Left lung (tissue), 4 donors: ENCODE measurements at regions not wholly inside any gene's neighbourhood (a gene's known extent, or its start where the extent isn't known, plus 50 kb on each side); places are given as distances from the start of the nearest gene placed in this dataset.
"Not testable (repeated sequence)": the region's sequence is repeated elsewhere in the genome, so short reads cannot be mapped to it uniquely, and the experiment has no call there.

Experiments used
- ATAC-seq: fragments of 200-7000 bp; cut with Tn5 transposase; one replicate; pipeline ENCODE4 v1.9.1; 2020; ENCODE audit warnings: moderate library complexity
- DNase-seq, 4 donors: peaks; one replicate each; pipeline ENCODE4 v3.0.0-alpha.2; 2013 to 2020
- H3K27ac ChIP-seq, 2 donors: fragments of 200-600 bp; sonication (generic) in 1 of 2; one replicate each; pipeline versions ENCODE4 v1.5.0 to v1.8.0; 2020 to 2021
- H3K27me3 ChIP-seq, 2 donors: fragments of 200-600 bp; sonication (generic) in 1 of 2; one replicate each; pipeline versions ENCODE4 v1.5.0 to v1.8.0; 2020 to 2021
- H3K36me3 ChIP-seq, 2 donors: fragments of 200-600 bp; sonication (generic) in 1 of 2; one replicate each; pipeline versions ENCODE4 v1.5.0 to v1.8.0; 2020 to 2021
- H3K4me1 ChIP-seq, 2 donors: fragments of 200-600 bp; one replicate each; pipeline ENCODE4 v1.8.0; 2021
- H3K4me3 ChIP-seq, 2 donors: fragments of 200-600 bp; sonication (generic) in 1 of 2; one replicate each; pipeline versions ENCODE4 v1.5.0 to v1.8.0; 2020 to 2021; ENCODE audit warnings: mild to moderate bottlenecking in 1 of 2
- H3K9me3 ChIP-seq, 2 donors: fragments of 200-600 bp; sonication (generic) in 1 of 2; one replicate each; pipeline versions ENCODE4 v1.5.0 to v1.8.0; 2020 to 2021
- intact Hi-C, 2 donors: fragments of 100-400 bp; cut with DNase I; formaldehyde crosslinking; loops; one replicate each; pipeline versions ENCODE4 v1.11.2 to v1.14.2; 2022
- TF ChIP-seq, protein P1 (sequence below), 2 donors: fragments of 200-600 bp; sonication (generic) in 1 of 2; IDR thresholded peaks; one replicate each; pipeline versions ENCODE4 v1.5.0 to v1.8.0; 2021; ENCODE audit warnings: antibody characterized with exemption in 2 of 2
- donor health status: DM: no; HTN: yes; CAD: no.
- donor health status: DM: no; HTN: no; CAD: no.

DNA sequence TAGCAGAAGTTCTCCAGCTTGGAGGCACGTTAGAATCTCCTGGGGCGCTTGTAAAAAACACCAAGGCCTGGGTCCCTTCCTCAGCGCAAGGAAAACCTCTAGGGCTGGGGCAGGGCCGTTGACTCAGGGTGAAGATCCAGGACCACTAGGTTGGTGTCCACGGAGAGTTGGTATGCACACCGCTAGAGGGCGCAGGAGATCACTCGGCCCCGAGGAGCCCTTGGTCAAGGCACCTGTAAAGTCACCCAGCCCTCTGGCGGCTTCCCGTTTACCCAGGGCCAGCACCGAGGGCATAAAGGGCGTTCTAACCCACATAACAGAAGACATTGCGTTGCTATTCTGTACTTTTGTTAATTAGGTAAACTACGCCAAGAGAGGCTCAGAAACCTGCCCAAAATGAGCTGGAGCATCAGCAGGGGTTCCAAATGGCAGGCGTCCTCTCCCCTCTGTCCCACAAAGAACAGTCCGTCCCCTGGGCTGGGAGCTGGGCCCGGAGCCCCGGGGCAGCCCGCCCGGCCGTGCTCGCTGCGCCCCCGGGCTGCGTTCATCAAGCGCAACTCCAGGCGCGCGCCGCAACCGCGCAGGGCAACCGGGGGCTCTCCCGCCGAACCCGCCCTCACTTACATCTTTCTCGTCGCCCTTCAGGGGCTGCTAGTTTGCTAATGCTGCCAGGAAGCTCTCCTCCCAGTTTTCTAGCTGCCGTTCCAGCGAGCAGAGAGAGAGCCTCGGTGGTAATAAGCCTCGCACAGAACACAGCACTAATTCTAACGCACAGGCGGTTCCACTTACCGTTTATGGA, 332.1 kb downstream of the ARRDC4 start:
- DNase-seq (peak in 3 of 4 donors; percentile 11 to 79 (median 44)), ATAC-seq (peak; percentile 85)
- no peak overlapping the region for H3K27ac ChIP-seq
- peaks cover 11 to 66% of the 10 kb centered on the region in 2 donors for H3K27me3 ChIP-seq
- H3K9me3 ChIP-seq, result no peaks in the 10 kb centered on the region
- TF ChIP-seq, protein P1, sequence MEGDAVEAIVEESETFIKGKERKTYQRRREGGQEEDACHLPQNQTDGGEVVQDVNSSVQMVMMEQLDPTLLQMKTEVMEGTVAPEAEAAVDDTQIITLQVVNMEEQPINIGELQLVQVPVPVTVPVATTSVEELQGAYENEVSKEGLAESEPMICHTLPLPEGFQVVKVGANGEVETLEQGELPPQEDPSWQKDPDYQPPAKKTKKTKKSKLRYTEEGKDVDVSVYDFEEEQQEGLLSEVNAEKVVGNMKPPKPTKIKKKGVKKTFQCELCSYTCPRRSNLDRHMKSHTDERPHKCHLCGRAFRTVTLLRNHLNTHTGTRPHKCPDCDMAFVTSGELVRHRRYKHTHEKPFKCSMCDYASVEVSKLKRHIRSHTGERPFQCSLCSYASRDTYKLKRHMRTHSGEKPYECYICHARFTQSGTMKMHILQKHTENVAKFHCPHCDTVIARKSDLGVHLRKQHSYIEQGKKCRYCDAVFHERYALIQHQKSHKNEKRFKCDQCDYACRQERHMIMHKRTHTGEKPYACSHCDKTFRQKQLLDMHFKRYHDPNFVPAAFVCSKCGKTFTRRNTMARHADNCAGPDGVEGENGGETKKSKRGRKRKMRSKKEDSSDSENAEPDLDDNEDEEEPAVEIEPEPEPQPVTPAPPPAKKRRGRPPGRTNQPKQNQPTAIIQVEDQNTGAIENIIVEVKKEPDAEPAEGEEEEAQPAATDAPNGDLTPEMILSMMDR (IDR thresholded peaks at IDR 0.05), result peak; percentile 44 to 52
- intact Hi-C loops, result loop anchor here in 1 of 2 donors (10.0 kb wide), 1 partner anchor 388 kb away; no protein-coding TSS in a partner anchor
- no peak overlapping the region for H3K4me3 ChIP-seq
- no peaks in the 10 kb centered on the region for H3K36me3 ChIP-seq
- H3K4me1 ChIP-seq, result no peaks in the 10 kb centered on the region

DNA sequence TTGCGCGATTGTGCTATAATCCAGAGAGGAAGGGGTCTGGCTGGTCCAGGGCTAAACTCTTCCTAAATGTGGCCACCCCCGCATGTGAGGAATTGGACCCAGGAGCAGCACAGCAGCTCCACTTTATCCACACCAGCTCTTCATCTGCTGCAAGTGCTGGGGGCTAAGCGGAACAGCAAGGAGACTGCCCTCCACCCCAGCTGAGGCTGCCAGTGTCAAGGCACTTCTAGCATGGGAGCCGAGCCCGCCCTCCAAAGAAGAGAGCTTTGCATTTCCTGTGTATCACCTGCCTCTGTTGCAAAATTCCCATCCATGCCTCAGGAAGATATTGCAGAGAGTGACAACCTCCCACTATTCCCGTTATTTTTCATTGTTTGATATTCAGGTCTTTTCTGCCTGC, 333.6 kb downstream of the ARRDC4 start:
- Histone ChIP-seq H3K9me3 (no peaks in the 10 kb centered on the region), H3K27me3 (peaks cover 11 to 56% of the 10 kb centered on the region in 2 donors), H3K4me1 (no peaks in the 10 kb centered on the region), H3K4me3 (no peak overlapping the region), H3K27ac (no peak overlapping the region), H3K36me3 (no peaks in the 10 kb centered on the region)
- TF ChIP-seq, protein P1 (IDR thresholded peaks at IDR 0.05), result no peak
- ATAC-seq (no peak), DNase-seq (no peak)
- intact Hi-C loops, result loop anchor here in 1 of 2 donors (10.0 kb wide), 1 partner anchor 389 kb away; no protein-coding TSS in a partner anchor

DNA sequence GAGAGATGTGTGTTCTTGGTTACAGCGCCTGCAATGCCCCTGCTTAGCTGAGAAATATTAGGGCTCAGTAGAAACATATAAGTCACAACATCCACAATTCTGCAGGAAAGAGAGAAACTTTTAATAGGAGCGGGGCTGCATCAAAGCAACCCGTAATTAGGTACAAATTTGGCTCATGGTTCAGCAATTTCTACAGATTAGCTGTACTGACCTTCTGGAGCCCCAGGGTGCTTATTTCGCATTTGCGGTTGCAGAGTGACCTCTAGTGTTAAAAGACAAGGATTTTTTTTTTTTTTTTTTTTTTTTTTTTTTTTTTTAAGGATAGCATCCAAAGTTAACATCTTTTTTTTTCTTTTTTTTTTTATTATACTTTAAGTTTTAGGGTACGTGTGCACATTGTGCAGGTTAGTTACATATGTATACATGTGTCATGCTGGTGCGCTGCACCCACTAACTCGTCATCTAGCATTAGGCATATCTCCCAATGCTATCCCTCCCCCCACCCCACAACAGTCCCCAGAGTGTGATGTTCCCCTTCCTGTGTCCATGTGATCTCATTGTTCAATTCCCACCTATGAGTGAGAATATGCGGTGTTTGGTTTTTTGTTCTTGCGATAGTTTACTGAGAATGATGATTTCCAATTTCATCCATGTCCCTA, 334.7 kb downstream of the ARRDC4 start:
- not testable (repeated sequence) for H3K4me3 ChIP-seq
- DNase-seq, result peak in 1 of 4 donors; percentile 17

DNA sequence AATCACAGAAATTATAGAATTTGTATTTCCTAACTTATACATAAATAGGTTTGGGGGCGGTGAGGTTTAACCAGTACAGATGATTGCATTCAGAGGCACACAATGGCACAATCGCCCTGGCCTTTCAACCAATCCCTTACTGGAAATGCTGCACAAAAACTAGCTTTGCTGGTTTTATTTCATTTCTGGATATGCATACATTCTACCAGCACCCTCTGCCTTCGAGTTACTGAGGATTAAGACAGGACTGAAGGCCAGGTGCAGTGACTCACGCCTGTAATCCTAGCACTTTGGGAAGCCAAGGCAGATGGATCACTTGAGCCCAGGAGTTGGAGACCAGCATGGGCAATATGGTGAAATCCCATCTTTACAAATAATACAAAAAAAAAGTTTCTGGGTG, 336.1 kb downstream of the ARRDC4 start:
- Histone ChIP-seq H3K9me3 (no peaks in the 10 kb centered on the region), H3K27ac (no peak overlapping the region), H3K27me3 (peaks cover 9 to 42% of the 10 kb centered on the region in 2 donors), H3K36me3 (no peaks in the 10 kb centered on the region), H3K4me1 (no peaks in the 10 kb centered on the region), H3K4me3 (no peak overlapping the region)
- TF ChIP-seq, protein P1 (IDR thresholded peaks at IDR 0.05), result no peak
- intact Hi-C loops, result loop anchor here in 1 of 2 donors (10.0 kb wide), 1 partner anchor 392 kb away; no protein-coding TSS in a partner anchor
- no peak for DNase-seq
- no peak for ATAC-seq

More for the DNA sequence above, 334.7 kb downstream of the ARRDC4 start:
- intact Hi-C loops, result loop anchor here in 1 of 2 donors (10.0 kb wide), 1 partner anchor 390 kb away; no protein-coding TSS in a partner anchor
- H3K4me1 ChIP-seq, H3K36me3 ChIP-seq, H3K27ac ChIP-seq, ATAC-seq, H3K9me3 ChIP-seq: not testable (repeated sequence)
- peaks cover 11 to 46% of the 10 kb centered on the region in 2 donors for H3K27me3 ChIP-seq

DNA sequence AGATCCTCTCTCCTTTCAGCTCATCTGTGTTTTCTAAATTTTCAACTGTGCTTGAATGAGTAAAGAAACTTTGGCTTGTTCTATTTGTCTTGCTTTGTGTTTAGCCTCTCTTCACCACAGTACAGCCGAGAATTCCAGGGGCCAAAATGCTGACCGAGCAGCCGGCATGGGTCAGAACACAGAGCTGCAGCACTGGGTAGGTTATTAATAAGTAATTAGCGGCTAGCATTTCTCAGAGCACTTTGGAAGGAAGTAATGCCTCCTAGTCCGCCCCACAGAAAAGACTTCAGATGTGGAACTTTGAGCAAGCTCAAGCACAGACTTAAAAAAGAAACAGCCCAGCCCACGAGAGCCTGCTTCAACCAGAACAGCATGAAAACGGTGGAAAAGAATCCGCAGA, 343.9 kb downstream of the ARRDC4 start:
- ATAC-seq, result no peak
- no peaks in the 10 kb centered on the region for H3K4me1 ChIP-seq
- intact Hi-C loops, result loop anchor here in 1 of 2 donors (10.0 kb wide), 1 partner anchor 110 kb away; no protein-coding TSS in a partner anchor
- no peak overlapping the region for H3K27ac ChIP-seq
- H3K9me3 ChIP-seq, result no peaks in the 10 kb centered on the region
- peaks cover 0 to 34% of the 10 kb centered on the region in 2 donors for H3K27me3 ChIP-seq
- TF ChIP-seq, protein P1 (IDR thresholded peaks at IDR 0.05), result no peak
- H3K4me3 ChIP-seq, result no peak overlapping the region
- DNase-seq, result peak in 1 of 4 donors; percentile 3
- H3K36me3 ChIP-seq, result no peaks in the 10 kb centered on the region
